Vagina (tissue), 2 donors: ENCODE measurements at regions not wholly inside any gene's neighbourhood (a gene's known extent, or its start where the extent isn't known, plus 50 kb on each side); places are given as distances from the start of the nearest gene placed in this dataset.

Experiments used
- POLR2A ChIP-seq, 2 donors: fragments of 450-650 bp; IDR thresholded peaks; one replicate each; pipeline ENCODE4 v1.6.1; 2017; ENCODE audit warnings: antibody characterized with exemption in 2 of 2, mild to moderate bottlenecking in 2 of 2, moderate library complexity in 2 of 2
- TF ChIP-seq, protein P1 (sequence below), 3 experiments: fragments of 450-650 bp in 2 of 3; fragments of 200-600 bp in 1 of 3; sonication (generic) in 1 of 3; IDR thresholded peaks; one replicate each; pipeline ENCODE4 v1.5.1; 2017 to 2019; ENCODE audit warnings: antibody characterized with exemption in 3 of 3, mild to moderate bottlenecking in 2 of 3, moderate library complexity in 2 of 3

DNA sequence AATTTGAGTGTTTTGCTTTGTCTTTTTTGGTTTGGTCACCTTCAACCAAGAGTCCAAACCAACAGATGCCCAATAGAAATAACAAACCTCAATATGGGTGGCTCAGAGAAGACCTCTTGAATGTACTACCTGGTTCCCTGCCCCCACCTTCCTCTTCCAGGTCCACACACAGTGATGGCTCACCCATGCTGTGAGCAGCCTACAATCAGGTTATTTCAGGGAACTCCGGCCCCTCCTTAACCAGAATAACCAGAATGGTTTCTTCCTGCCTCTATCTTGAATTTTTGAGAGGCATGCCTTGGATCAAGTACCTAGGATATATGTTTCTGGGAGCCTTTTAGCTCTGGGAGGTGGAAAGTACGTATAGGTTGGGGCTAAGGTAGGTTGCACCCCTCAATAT, 327.1 kb upstream of the PRDM1 start:
- no peak for TF ChIP-seq POLR2A (IDR thresholded peaks at IDR 0.05)
- TF ChIP-seq, protein P1, sequence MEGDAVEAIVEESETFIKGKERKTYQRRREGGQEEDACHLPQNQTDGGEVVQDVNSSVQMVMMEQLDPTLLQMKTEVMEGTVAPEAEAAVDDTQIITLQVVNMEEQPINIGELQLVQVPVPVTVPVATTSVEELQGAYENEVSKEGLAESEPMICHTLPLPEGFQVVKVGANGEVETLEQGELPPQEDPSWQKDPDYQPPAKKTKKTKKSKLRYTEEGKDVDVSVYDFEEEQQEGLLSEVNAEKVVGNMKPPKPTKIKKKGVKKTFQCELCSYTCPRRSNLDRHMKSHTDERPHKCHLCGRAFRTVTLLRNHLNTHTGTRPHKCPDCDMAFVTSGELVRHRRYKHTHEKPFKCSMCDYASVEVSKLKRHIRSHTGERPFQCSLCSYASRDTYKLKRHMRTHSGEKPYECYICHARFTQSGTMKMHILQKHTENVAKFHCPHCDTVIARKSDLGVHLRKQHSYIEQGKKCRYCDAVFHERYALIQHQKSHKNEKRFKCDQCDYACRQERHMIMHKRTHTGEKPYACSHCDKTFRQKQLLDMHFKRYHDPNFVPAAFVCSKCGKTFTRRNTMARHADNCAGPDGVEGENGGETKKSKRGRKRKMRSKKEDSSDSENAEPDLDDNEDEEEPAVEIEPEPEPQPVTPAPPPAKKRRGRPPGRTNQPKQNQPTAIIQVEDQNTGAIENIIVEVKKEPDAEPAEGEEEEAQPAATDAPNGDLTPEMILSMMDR (IDR thresholded peaks at IDR 0.05), result no peak
